ENCODE measurements at regions not wholly inside any gene's neighbourhood (a gene's known extent, or its start where the extent isn't known, plus 50 kb on each side); places are given as distances from the start of the nearest gene placed in this dataset.

DNA sequence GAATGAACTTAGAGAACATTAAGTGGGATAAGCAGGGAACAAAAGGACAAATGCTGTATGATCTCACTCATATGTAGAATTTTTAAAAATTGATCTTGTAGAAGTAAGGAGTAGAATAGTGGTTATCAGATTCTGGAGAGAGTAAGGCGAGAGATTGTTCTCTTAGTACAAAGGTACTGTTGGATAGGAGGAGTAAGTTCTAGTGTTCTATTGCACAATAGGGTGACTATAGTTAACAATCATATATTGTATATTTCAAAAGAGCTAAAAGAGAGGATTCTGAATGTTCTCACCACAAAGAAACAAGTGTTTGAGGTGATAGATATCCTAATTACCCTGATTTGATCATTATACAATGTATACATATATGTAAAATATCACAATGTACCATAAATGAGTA, 735.9 kb downstream of the NCAM2 start:
- Mint-ChIP-seq H3K27ac (no peak overlapping the region), H3K4me1 (ENCODE audit: low read depth) (no peaks in the 10 kb centered on the region), H3K27me3 (no peaks in the 10 kb centered on the region), H3K9me3 (peaks cover 4% of the 10 kb centered on the region), H3K4me3 (no peak overlapping the region), H3K36me3 (ENCODE audit: low read depth) (no peaks in the 10 kb centered on the region)
- intact Hi-C loops (cut with micrococcal nuclease), result no loop called here
- CTCF ChIA-PET, result no interaction called here
- TF ChIP-seq, protein P1, sequence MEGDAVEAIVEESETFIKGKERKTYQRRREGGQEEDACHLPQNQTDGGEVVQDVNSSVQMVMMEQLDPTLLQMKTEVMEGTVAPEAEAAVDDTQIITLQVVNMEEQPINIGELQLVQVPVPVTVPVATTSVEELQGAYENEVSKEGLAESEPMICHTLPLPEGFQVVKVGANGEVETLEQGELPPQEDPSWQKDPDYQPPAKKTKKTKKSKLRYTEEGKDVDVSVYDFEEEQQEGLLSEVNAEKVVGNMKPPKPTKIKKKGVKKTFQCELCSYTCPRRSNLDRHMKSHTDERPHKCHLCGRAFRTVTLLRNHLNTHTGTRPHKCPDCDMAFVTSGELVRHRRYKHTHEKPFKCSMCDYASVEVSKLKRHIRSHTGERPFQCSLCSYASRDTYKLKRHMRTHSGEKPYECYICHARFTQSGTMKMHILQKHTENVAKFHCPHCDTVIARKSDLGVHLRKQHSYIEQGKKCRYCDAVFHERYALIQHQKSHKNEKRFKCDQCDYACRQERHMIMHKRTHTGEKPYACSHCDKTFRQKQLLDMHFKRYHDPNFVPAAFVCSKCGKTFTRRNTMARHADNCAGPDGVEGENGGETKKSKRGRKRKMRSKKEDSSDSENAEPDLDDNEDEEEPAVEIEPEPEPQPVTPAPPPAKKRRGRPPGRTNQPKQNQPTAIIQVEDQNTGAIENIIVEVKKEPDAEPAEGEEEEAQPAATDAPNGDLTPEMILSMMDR (IDR thresholded peaks at IDR 0.05), result no peak
- DNase-seq (no peak), ATAC-seq (no peak)
- POLR2A ChIA-PET, result no interaction called here

DNA sequence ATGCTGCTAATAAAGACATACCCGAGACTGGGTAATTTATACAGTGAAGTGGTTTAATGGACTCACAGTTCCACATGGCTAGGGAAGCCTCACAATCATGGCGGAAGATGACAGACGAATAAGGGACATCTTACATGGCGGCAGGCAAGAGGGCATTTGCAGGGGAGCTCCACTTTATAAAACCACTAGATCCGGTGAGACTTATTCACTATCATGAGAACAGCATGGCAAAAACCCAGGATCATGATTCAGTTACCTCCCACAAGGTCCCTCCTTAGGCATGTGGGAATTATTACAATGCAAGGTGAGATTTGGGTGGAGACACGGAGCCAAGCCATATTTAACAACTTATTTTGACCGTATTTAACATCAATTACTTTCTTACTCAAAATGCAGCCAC, 739.0 kb downstream of the NCAM2 start:
- Mint-ChIP-seq H3K27ac (no peak overlapping the region), H3K36me3 (ENCODE audit: low read depth) (no peaks in the 10 kb centered on the region), H3K4me3 (no peak overlapping the region), H3K9me3 (peaks cover 4% of the 10 kb centered on the region), H3K27me3 (no peaks in the 10 kb centered on the region), H3K4me1 (ENCODE audit: low read depth) (no peaks in the 10 kb centered on the region)
- ChIA-PET CTCF (no interaction called here), POLR2A (no interaction called here)
- ATAC-seq (no peak), DNase-seq (no peak)
- TF ChIP-seq, protein P1 (IDR thresholded peaks at IDR 0.05), result no peak
- intact Hi-C loops (cut with micrococcal nuclease), result no loop called here

DNA sequence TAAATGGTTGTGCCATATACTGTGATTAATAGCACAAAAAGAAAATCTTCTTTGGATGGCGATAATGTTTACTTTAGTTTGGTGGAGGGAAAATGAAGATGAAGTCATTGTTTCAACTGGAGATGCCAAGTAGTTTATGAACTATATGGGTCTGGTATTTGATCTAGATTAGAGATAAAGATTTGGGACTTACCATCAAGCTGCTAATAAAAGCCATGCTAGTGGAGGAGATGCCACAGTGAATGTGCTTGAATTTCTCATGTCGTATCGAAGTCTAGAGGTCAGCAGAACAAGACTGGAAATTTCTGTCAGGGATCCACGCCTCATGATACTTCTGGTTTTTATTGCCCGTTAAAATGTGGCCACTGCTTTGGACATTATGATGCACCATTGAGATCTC, 742.0 kb downstream of the NCAM2 start:
- ATAC-seq (no peak), DNase-seq (no peak)
- Mint-ChIP-seq H3K27ac (no peak overlapping the region), H3K36me3 (ENCODE audit: low read depth) (no peaks in the 10 kb centered on the region), H3K9me3 (peaks cover 5% of the 10 kb centered on the region), H3K4me3 (no peak overlapping the region), H3K27me3 (no peaks in the 10 kb centered on the region), H3K4me1 (ENCODE audit: low read depth) (no peaks in the 10 kb centered on the region)
- intact Hi-C loops (cut with micrococcal nuclease), result no loop called here
- TF ChIP-seq, protein P1 (IDR thresholded peaks at IDR 0.05), result no peak
- CTCF ChIA-PET, result no interaction called here
- POLR2A ChIA-PET, result no interaction called here

DNA sequence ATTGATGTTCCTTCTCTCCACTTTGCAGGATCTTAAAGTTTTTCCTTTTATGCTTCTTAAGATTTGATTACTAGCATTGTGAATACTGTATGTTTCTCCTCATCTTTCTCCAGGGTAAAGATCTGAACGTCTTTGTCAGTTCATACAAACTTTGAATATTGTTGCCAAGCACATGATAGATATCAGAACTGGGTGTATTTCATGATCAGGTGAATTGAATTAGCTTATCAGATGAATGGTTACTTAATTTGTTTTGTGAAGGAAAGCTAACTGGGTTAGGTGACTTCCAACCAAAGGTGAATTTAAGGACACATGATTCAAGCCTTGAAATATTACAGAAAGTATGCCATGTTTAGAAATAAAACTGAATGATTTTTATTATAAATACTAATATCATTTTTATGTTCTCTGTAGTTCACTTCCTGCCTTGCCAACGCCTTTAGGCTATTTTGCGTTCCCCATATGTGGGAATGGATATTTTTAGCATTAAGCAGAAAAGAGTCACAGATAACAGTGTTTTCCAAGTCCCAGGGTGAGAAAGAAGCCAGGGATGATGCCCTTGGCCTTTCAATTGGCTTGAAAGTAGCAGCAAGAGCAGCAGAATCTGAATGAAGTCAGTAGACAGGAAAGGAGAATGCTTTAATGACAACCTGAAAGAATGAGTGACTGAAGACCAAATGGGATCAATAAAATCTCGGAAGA, 752.1 kb downstream of the NCAM2 start:
- CTCF ChIA-PET, result no interaction called here
- DNase-seq (no peak), ATAC-seq (no peak)
- Mint-ChIP-seq H3K27ac (no peak overlapping the region), H3K9me3 (peaks cover 5% of the 10 kb centered on the region), H3K36me3 (ENCODE audit: low read depth) (no peaks in the 10 kb centered on the region), H3K4me1 (ENCODE audit: low read depth) (no peaks in the 10 kb centered on the region), H3K4me3 (no peak overlapping the region), H3K27me3 (no peaks in the 10 kb centered on the region)
- TF ChIP-seq, protein P1 (IDR thresholded peaks at IDR 0.05), result no peak
- POLR2A ChIA-PET, result no interaction called here
- intact Hi-C loops (cut with micrococcal nuclease), result no loop called here

DNA sequence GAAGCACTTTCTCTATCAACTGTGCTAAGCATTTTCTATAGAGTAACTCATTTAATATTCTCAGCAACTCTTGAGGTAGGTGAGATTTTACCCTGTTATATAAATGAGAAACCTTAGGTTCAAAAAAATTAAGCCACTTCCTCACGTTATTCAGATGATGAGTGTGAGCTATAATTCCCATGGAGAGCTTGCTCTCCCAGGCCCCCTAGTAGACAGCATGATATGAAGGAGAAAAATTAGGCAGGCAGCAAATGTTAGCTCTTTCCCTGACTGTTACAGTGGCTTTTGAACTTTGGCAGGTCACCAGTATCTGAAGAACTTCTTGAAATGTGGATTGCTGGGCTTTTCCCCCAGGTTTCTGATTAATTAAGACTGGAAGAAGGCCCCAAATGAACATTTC, 753.1 kb downstream of the NCAM2 start:
- intact Hi-C loops (cut with micrococcal nuclease), result no loop called here
- POLR2A ChIA-PET, result no interaction called here
- DNase-seq, result no peak

More for the DNA sequence above, 753.1 kb downstream of the NCAM2 start:
- Mint-ChIP-seq H3K36me3 (ENCODE audit: low read depth) (no peaks in the 10 kb centered on the region), H3K27ac (no peak overlapping the region), H3K4me1 (ENCODE audit: low read depth) (no peaks in the 10 kb centered on the region), H3K9me3 (peaks cover 5% of the 10 kb centered on the region), H3K4me3 (no peak overlapping the region), H3K27me3 (no peaks in the 10 kb centered on the region)
- CTCF ChIA-PET, result no interaction called here
- no peak for ATAC-seq
- TF ChIP-seq, protein P1 (IDR thresholded peaks at IDR 0.05), result no peak
